ENCODE measurements at regions not wholly inside any gene's neighbourhood (a gene's known extent, or its start where the extent isn't known, plus 50 kb on each side); places are given as distances from the start of the nearest gene placed in this dataset.

DNA sequence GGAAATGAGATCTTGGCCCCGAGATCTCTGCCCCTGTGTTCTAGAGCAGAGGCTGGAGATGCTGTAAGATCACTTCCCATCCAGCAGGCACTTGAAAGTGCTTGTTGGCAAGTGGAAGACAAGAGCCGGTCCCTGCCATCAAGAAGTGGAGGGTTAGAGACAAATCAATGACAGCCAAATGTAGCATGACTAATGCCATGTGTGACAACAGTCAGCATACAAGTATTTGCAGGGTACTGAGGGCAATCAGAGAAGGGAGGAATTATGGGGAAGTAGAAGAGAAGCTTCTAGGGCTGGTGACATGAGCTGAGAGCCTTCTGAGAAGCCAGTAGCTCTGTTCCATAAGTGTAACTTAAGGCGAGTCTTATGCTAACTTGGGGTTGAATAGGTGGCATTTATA is 58.6 kb downstream of the TMEM17 start:
- no peak for DNase-seq (ENCODE audit: low read depth, low spot score)

DNA sequence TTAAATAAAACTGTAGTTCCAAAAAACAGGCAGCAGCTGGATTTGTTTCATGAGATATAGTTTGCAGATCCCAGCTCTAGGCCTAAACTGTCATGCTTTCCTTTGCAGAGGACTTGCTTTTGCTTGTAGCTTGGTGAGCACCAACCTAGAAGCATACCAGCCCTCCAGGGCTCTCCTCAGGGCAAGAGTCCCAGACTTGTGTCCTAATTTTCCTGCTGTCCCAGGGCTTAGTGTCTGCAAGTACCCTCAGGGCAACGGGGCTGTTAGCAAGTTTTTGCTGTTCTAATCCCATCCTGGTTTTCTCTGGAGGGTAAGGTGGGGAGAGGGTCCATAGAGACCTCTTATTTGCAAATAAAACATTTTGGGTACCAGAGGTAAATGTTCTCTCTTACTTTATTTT is 59.5 kb downstream of the TMEM17 start:
- no peak for DNase-seq (ENCODE audit: low read depth, low spot score)

DNA sequence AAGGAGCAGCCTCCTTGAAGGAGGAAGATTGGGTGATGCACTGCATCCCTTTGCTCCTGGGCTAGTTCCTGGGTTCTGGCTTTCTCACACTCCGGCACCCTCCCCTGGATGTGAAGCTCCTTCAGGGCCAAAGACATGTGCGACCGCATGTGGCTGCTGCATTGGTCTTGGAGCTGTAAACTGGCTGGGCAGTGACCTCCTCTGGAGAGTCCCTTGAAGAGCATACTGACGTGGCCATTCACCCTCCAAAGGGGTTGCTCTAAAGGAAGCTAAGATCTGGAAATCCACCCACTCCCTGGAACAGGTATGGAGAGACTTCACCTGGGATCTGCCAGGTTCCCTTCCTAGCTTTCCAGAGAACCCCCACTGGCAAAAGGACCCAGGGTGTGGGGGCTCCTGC is 62.1 kb downstream of the TMEM17 start:
- no peak for DNase-seq (ENCODE audit: low read depth, low spot score)

DNA sequence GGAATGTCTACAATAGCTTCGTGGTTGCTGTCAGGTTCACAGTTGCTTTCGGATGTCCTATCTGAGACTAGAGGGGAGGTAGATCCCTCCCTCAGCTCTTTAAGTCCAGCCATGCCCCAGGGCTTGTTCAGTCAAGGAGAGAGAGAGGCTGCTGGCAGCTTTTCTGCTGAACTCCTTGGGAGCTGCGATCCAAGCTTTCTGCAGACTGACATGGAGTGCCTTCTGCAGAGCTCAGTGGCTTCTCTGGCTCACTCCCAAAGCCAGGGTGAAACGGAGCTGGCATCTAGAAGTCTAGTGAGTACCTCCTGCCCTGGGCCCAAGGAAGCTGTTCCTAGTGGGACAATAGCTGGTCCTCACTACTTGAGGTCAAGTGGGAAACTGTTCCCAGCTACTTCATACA is 62.5 kb downstream of the TMEM17 start:
- no peak for DNase-seq (ENCODE audit: low read depth, low spot score)

DNA sequence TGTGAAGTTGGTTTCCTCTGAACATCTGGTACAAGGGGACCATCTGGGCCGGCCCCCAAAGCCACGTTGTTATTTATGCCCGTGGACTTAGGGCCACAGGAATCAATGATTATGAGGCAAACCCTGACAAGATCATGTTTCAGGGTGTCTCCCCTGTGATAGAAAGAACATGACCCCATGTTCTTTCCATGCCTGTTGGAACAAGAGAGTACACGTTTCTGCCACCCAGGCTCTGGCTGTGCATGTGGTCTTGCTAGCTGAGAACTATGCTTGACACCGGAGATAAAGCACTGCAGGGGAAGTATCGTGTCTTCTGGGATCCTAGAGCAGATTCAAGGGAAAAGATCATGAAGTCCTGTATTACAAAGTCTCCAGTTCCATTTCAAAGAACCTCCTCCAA is 64.2 kb downstream of the TMEM17 start:
- no peak for DNase-seq (ENCODE audit: low read depth, low spot score)

DNA sequence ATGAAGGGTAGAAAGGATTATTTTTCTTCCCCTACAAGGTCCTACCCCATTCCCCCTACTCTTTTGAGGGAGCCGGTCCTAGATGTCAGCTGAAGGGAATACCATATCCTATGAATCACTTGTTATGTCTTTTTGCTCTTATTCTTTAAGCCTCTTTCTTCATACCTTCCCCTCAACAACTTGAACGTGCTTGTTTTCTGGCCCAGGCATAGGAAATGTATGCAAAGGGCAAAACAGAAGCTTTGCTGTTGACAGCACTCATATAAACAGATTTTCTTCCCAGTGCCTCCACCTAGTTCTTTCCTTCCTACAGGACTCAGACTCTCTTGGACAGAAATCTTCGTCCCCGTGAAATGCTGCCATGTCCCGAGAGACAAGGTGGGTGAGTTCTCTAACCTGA is 64.6 kb downstream of the TMEM17 start:
- DNase-seq (ENCODE audit: low read depth, low spot score) = no peak

DNA sequence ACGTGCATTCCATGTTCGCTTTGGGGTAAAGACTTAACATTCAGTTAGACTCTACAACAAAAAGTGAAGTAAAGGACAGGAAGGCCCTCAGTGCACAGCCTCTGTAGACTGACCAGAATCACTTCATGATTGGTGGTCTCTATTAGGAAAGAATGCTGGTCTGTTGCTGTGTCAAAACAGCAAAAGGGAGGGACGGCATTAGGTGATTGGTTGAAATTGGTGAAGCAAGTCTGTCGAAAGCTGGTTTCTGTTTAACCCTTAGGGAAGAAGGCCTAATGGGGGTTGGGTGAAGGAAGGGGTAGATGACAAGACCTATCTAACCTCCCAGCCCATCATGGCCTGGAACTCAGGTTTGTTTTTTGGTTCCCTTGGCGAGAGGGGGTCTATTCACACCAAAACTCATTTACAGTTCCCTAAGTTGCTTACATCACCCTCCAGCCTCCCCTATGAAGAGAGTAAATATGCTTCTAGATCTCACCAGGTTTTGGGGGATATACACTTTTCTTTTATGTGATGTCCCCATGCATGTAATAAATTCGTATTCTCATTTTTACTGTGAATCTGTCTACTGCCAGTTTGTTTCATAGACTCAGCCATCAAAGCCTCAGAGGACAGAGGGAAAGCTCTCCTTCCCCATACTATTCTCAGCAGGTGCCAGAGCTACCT is 65.6 kb downstream of the TMEM17 start:
- no peak for DNase-seq (ENCODE audit: low read depth, low spot score)

DNA sequence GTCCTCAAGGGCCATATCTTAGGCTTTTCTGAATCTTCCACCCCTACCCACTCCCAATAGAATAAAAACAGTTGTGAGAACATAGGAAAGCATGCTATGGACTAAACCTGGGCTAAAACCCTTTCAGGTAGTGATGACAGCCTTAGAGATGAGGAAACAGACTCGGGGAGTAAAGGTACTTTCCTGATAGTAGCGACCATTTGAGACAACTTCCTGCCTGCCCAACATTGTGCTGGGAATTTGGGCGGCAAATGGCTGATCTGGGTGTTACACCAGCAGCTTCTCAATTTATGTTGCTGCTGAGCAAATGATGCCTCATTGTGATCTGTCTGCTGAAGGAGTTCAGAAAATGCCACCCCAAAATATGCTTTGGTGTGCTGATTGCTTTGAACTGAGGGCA is 66.6 kb downstream of the TMEM17 start:
- DNase-seq (ENCODE audit: low read depth, low spot score) = no peak

DNA sequence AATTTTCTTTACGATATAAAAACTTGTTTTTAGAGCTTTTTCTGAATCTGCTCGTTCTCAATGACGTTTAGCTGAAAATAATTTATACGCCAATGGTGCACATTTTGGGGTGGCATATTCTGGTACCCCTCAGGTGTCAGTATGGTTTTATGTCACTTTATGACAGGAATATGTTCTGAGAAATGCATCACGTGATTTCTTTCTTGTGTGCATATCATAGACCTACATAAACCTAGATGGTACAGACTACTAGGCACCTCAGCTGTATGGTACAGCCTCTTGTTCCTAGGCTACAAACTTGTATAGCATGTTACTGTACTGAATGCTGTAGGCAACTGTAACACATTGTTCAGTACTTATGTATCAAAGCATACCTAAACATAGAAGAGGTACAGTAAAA is 68.2 kb downstream of the TMEM17 start:
- DNase-seq (ENCODE audit: low read depth, low spot score) = no peak

DNA sequence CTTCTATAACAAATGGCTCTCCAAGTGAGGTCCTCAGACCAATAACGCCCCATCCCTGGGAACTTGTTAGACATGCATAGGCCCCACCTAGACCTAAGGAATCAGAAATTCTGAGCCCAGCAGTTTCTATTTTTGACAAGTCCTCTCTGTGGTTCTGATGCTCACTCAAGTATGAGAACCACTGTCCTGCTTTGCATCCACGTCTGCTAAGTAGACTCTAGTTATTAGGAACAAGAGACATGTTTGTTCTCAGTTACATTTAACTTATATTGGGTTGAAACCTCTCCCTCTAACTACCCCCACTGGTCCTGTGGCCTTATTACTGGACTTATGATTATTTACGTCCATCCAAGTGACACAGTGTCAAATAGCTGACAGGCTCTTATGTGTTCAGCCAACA is 70.3 kb downstream of the TMEM17 start:
- no peak for DNase-seq (ENCODE audit: low read depth, low spot score)

DNA sequence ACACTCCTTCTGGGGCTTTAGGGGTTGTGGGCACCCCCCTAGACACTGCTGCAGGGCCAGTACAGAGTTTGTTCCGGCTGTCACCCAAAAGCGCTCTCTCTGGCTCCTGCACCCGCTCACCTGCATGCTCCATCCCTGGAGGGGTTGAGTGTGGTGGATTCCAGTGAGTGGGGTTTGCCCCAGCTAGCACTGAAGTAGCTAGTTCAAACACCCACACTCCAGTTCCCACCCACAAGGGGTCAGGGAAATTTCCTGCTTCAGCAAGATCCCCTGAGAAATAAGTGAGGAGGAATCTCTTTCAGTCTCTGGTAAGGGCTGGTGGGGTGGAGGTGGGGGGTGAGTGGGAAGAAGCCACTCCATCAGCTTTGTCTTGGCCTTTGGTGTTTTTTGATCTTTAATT is 73.6 kb downstream of the TMEM17 start:
- DNase-seq (ENCODE audit: low read depth, low spot score) = no peak

DNA sequence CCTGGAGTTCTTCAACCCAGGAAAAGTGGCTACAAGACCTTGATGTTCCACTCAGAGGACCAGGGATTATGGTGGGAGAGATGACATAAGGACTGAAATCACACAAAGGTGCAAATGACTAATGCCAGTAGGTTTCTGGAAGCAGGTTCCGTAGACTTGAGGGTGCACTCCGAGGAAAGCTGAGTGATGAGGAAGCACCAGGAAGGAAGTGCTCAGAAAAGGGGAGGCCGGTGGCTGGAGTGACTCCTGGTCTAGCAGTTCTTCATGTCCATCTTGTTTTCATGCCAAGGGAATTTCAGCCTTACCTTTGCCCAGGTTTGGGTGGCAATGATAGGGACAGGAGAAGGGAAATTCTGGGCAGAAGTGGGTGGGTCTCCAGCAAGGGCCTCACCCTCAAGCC is 74.5 kb downstream of the TMEM17 start:
- no peak for DNase-seq (ENCODE audit: low read depth, low spot score)

DNA sequence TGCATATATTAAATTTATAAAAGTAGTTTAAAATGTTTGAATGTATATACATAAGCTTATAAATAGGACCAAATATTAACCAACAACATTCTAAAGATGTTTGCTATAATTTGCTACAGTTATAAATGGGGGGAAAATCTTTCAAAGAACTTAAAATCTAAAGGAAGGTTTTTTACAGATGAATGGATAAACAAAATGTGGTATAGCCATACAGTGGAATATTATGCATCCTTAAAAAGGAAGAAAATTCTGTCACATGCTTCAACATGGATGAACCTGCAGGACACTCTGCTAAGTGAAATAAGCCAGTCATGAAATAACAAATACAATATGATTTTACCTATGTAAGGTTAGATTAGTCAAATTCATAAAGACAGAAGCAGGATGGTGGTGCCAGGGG is 75.8 kb downstream of the TMEM17 start:
- DNase-seq (ENCODE audit: low read depth, low spot score) = no peak

DNA sequence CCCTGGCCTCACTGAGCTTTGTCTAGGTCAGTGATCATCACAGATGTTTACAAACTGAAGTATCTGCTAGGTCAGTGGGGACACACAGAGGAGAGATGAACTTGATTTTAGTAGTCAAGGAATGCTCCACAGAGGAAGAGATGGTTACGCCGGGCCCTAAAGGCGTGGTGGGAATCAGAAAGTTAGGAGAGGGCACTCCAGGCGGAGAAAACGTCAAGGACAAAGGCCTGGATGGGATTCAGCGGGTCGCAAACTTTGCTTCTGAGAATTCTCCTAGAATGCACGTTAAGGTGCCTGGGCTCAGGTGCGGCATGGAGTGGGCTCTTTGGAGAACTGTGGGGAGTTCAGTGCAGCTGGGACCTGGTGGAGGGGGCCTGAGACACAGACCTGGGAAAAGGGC is 78.8 kb downstream of the TMEM17 start:
- DNase-seq (ENCODE audit: low read depth, low spot score) = no peak

DNA sequence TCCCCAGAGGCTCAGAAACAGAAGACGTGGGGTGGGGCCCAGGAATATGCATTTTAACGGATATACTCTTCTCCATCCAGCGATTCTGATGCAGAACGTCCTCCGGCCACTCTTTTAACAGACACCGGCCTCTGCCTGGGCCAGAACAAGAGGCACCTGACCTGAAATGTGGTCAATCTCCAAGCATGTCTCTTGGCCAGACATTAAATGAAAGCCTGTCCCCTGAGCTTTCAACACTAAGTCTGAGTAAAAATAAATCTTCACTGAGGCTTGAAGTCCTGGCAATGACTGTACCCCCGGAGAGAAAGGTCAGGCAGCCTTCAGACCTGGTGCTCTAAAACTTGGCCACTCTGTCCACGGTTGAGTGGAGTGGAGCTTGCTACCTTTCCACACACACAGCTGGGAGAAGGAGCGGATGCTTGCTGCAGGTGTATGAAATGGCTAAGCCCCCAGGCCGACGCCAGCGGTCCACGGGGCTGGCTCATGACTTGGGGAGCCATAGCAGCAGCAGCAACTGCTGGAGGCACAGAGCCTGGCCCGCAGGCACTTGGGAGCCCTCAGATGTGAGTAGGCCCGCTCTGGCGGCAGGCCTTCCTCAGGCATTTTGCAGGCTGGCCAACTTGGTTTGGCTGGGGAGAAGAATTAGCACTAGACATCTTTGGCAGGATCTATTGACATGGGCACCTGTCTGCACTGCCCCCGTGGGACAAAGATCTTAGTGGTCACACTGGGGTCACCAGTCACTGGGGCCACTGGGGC is 79.7 kb downstream of the TMEM17 start:
- DNase-seq (ENCODE audit: low read depth, low spot score) = no peak

DNA sequence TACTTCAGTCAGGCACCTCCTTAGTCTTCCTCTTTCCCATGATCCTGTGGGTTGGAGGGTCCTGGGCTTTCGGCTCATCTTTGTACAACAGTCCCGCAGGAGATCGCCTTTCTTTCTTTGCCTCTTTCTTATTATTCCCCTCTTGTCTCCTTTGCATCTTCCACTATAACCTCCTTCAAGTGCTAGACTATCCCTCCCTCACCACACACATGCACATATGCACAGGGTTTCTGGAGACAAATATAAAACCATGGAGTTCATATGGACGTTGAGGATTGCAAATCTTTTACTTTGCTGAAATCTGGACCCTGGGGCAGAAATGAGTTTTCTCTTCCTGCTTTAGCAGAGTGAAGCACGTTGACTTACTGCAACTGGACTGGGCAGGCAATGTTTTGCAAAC is 80.3 kb downstream of the TMEM17 start:
- no peak for DNase-seq (ENCODE audit: low read depth, low spot score)

DNA sequence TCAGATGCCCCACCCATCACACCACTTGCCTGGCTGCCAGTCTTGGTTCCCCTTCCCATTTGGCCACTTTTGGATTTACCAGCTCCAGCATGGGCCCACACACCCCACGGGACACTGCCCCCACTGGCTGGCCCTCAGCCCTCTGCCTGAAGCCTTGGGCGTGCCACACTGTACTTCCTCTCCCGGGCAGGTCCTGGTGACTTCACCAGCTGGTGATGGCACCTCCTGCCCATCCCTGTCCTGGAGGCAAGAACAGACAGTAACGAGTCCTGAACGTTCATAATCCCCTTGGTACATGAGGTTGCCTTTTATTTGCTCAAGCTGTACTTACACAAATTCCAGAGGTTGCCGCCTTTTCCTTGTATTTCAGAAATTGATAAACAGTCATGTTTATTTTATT is 81.1 kb downstream of the TMEM17 start:
- DNase-seq (ENCODE audit: low read depth, low spot score) = no peak

DNA sequence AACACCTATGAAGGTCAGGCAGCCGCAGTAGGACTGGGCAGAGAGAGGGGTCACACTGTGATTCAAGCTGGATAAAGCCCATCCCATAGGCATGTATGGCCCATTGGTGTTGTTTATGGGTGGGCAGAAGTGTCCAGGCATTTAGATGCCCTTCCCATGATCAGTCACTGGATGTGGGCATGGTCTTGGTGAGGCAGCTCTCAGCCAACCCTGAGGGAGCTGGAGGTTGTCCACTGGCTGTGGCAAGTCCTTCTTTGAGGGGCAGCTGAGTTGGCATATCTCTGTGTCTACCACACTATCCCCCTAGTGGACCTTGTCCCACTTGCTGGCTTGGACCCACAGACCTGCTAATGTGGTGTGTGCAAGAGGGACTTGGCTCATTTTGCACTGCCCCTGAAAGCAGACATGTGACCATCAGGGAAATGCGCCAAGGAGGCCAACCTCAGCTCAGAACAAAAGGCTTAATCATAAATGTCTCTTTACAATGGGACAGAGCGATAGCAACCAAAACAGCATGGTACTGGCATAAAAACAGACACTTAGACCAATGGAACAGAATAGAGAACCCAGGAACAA is 82.0 kb downstream of the TMEM17 start:
- peak; percentile 42 for DNase-seq (ENCODE audit: low read depth, low spot score)

DNA sequence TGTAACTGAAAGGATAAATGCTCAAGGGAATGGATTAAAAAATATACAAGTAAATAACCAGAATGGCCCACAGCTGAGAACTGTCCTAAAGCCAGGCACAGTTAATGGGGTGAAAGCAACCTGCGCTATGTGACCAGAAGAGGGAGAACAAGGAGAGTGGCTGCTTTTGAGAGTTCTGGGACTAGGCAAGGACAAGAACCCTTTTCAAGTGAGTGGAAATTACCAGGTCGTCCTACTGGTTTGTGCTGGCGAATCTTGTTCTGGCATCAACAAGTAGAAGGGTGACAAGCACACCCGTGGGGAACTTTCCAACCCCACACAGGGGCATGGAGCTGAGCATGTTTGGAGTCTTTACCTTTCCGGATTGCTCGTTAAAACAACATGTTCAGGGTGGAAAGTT is 82.8 kb downstream of the TMEM17 start:
- DNase-seq (ENCODE audit: low read depth, low spot score) = no peak

DNA sequence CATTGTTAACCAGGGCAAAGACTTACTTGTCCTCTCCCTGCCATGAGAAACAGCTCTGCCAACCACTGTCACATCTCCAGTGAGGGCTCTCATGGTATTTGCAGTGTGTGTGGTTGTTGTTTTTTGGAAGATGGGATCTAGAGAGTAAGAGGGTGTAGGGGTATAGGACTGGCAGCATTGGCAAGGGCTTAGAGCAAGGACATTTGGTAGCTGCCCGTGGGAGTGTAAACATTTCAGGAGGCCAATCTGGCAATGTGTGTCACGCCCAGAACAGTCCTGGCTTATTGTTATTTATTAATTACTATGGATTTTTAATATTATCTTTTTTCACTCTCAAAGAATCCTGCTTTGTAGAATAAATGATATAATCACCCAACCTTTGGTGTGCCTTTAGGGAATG is 90.5 kb downstream of the TMEM17 start:
- DNase-seq (ENCODE audit: low read depth, low spot score) = no peak

DNA sequence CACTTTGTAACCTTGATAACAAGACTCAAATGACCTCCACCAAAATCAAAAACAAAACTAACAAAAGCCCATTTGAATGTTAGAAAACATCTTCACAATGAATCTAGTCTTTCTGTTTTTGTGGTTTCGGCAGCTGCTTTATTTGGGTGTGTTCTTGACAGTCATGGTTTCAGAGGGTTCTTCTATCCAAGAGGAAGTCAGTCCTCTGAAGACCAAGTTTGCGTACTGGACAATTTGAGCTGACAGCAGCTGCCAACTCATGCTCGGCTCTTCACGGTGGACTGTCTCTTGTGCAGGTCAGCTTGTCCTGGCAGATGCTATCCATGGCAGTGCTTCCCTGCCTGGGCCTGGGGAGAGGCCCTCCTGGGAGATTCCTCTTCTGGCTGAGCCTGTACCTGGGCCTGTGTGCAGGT is 91.0 kb downstream of the TMEM17 start:
- no peak for DNase-seq (ENCODE audit: low read depth, low spot score)

DNA sequence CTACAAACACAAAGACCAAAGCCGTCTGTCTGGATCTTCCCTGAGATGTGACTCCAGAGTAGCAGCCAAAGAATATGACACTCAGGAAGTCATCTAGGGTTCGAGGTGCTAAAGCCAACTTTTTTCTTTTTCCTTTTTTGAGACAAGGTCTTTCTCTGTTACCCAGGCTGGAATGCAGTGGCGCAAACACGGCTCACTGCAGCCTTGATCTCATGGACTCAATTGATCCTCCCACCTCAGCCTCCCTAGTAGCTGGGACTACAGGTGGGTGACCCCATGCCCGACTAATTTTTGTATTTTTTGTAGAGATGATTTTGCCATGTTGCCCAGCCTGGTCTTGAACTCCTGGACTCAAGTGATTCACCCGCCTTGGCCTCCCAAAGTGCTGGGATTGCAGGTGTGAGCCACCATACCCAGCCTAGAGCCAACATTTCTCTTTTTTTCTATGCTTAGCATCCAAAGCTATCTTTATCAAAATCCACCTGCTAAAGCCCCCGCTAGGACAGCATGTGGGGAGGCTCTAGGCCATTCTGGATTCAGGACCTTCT is 92.8 kb downstream of the TMEM17 start:
- DNase-seq (ENCODE audit: low read depth, low spot score) = no peak

DNA sequence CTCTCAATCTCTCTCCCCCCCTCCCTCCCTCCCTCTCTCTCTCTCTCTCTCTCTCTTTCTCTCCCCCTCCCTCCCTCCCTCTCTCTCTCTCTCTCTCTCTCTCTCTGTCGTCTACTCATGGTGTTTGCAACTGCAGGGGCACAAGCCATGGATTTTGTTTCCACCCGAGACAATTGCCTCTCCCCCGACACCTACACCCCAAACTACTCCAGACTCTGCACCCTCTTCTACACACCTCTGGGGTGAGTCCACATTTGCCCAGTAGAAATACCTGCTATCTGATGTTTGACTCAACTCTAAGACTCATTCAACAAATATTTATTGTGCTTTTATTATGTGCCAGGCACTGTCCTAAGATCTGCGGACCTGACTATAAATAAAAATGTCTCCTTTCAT is 93.7 kb downstream of the TMEM17 start:
- DNase-seq (ENCODE audit: low read depth, low spot score) = peak; percentile 16
